ENCODE measurements at regions not wholly inside any gene's neighbourhood (a gene's known extent, or its start where the extent isn't known, plus 50 kb on each side); places are given as distances from the start of the nearest gene placed in this dataset.
A peak's percentile ranks its signal among the peaks of the same experiment; 100 is the strongest.
"Not testable (repeated sequence)": the region's sequence is repeated elsewhere in the genome, so short reads cannot be mapped to it uniquely, and the experiment has no call there.

GRCh38 chr16:51231702-51232101, 80.6 kb upstream of the SALL1 start:
- peak; percentile 18 for DNase-seq

- DNase-seq: not testable (repeated sequence)
Observed at GRCh38 chr16:51230035-51230434, 79.0 kb upstream of the SALL1 start.

- no peak for DNase-seq
Observed at GRCh38 chr16:51228097-51228659, 77.1 kb upstream of the SALL1 start.

- DNase-seq: no peak
Observed at GRCh38 chr16:51225878-51226277, 74.8 kb upstream of the SALL1 start.

- no peak for DNase-seq
Observed at GRCh38 chr16:51224317-51224716, 73.2 kb upstream of the SALL1 start.

- DNase-seq: no peak
Observed at GRCh38 chr16:51222016-51222415, 70.9 kb upstream of the SALL1 start.

GRCh38 chr16:51211148-51211547, 60.1 kb upstream of the SALL1 start:
- no peak for DNase-seq

GRCh38 chr16:51210087-51210486, 59.0 kb upstream of the SALL1 start:
- DNase-seq: no peak

- DNase-seq: no peak
Observed at GRCh38 chr16:51201604-51202003, 50.5 kb upstream of the SALL1 start.

All from fibroblast of skin of right quadriceps (primary cell).